ENCODE measurements at regions not wholly inside any gene's neighbourhood (a gene's known extent, or its start where the extent isn't known, plus 50 kb on each side); places are given as distances from the start of the nearest gene placed in this dataset.

- ATAC-seq = no peak
- TF ChIP-seq GLIS3 (CRISPR knock-in tag; IDR thresholded peaks at IDR 0.05) (no peak), CREB5 (CRISPR knock-in tag; IDR thresholded peaks at IDR 0.05; ENCODE audit: low read depth) (no peak), ZFP3 (CRISPR knock-in tag; IDR thresholded peaks at IDR 0.05) (no peak), PPARA (CRISPR knock-in tag; IDR thresholded peaks at IDR 0.05; ENCODE audit: borderline replicate concordance) (no peak), ARNTL (CRISPR knock-in tag; IDR thresholded peaks at IDR 0.05; ENCODE audit: borderline replicate concordance, low read depth) (no peak), RARB (CRISPR knock-in tag; IDR thresholded peaks at IDR 0.05) (no peak), ZNF565 (CRISPR knock-in tag; conservative IDR thresholded peaks at IDR 0.05; ENCODE audit: low read depth) (no peak), TSHZ2 (CRISPR knock-in tag; IDR thresholded peaks at IDR 0.05) (no peak), CSRNP3 (CRISPR knock-in tag; IDR thresholded peaks at IDR 0.05) (no peak)
- TF ChIP-seq, protein P1, sequence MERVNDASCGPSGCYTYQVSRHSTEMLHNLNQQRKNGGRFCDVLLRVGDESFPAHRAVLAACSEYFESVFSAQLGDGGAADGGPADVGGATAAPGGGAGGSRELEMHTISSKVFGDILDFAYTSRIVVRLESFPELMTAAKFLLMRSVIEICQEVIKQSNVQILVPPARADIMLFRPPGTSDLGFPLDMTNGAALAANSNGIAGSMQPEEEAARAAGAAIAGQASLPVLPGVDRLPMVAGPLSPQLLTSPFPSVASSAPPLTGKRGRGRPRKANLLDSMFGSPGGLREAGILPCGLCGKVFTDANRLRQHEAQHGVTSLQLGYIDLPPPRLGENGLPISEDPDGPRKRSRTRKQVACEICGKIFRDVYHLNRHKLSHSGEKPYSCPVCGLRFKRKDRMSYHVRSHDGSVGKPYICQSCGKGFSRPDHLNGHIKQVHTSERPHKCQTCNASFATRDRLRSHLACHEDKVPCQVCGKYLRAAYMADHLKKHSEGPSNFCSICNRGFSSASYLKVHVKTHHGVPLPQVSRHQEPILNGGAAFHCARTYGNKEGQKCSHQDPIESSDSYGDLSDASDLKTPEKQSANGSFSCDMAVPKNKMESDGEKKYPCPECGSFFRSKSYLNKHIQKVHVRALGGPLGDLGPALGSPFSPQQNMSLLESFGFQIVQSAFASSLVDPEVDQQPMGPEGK (CRISPR knock-in tag; IDR thresholded peaks at IDR 0.05; ENCODE audit: borderline replicate concordance) = no peak
These were observed 129.1 kb upstream of the SPACA1 start for GRCh38 chr6:87918461-87918941.

DNA sequence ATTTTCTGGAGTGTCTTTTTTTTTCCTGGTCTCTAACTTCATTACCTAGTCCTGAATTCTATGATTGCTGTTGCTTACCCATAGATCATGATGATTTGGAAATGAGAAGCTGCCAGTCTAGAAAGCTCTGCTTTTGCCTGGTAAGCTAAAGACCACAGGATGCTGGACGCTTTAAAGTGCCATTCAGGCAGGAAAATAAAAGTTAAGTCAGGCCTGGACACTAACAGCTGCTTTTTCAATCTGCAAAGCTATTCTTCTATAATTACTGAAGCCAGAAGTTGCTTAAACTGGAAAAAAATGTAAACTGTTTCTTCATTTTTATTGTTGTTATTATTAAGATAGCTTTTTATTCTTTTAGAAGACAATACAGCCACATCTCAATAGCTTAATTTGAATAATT is 129.8 kb upstream of the SPACA1 start:
- no peak for TF ChIP-seq CREB5 (CRISPR knock-in tag; IDR thresholded peaks at IDR 0.05; ENCODE audit: low read depth)
- TF ChIP-seq PPARA (CRISPR knock-in tag; IDR thresholded peaks at IDR 0.05; ENCODE audit: borderline replicate concordance) = no peak
- no peak for TF ChIP-seq ZFP3 (CRISPR knock-in tag; IDR thresholded peaks at IDR 0.05)
- no peak for TF ChIP-seq BACH2 (CRISPR knock-in tag; IDR thresholded peaks at IDR 0.05; ENCODE audit: borderline replicate concordance)
- no peak for TF ChIP-seq TOX (CRISPR knock-in tag; IDR thresholded peaks at IDR 0.05; ENCODE audit: borderline replicate concordance)
- TF ChIP-seq TSHZ2 (CRISPR knock-in tag; IDR thresholded peaks at IDR 0.05) = no peak
- no peak for TF ChIP-seq ZNF565 (CRISPR knock-in tag; conservative IDR thresholded peaks at IDR 0.05; ENCODE audit: low read depth)
- no peak for TF ChIP-seq ZFP30 (CRISPR knock-in tag; IDR thresholded peaks at IDR 0.05)
- ATAC-seq = no peak

DNA sequence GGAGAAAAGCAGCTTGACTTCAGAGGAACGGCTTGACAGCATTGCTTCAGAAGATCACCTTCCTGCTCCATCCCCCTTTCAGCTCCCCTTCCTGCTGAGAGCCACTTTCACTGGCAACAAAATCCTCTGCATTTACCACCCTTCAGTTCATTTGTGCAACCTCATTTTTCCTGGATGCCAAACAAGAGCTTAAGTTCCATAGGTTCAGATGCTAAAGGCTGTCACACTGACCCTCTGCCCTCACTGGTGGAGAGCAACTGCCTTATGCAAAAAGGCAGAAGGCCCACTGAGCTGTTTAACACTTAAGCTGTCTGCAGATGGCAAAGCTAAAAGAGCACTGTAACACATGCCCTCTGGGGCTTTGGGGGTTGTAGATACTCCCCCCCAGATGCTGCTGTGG is 131.2 kb upstream of the SPACA1 start:
- no peak for ATAC-seq
- TF ChIP-seq TSHZ2 (CRISPR knock-in tag; IDR thresholded peaks at IDR 0.05) (no peak), ISL1 (CRISPR knock-in tag; IDR thresholded peaks at IDR 0.05) (no peak), POU6F1 (CRISPR knock-in tag; IDR thresholded peaks at IDR 0.05; ENCODE audit: borderline replicate concordance, low read depth) (no peak)
- TF ChIP-seq, protein P1 (CRISPR knock-in tag; IDR thresholded peaks at IDR 0.05; ENCODE audit: borderline replicate concordance) = no peak
